GM19023 (cell line): ENCODE measurements at regions not wholly inside any gene's neighbourhood (a gene's known extent, or its start where the extent isn't known, plus 50 kb on each side); places are given as distances from the start of the nearest gene placed in this dataset.
"Not testable (repeated sequence)": the region's sequence is repeated elsewhere in the genome, so short reads cannot be mapped to it uniquely, and the experiment has no call there.

ENCODE experiments used
- ATAC-seq: cut with Tn5 transposase; IDR thresholded peaks from one replicate; pipeline ENCODE4 v1.9.1; 2021; ENCODE audit warnings: mild to moderate bottlenecking, moderate library complexity; ENCODE audit not compliant: unreplicated experiment

DNA sequence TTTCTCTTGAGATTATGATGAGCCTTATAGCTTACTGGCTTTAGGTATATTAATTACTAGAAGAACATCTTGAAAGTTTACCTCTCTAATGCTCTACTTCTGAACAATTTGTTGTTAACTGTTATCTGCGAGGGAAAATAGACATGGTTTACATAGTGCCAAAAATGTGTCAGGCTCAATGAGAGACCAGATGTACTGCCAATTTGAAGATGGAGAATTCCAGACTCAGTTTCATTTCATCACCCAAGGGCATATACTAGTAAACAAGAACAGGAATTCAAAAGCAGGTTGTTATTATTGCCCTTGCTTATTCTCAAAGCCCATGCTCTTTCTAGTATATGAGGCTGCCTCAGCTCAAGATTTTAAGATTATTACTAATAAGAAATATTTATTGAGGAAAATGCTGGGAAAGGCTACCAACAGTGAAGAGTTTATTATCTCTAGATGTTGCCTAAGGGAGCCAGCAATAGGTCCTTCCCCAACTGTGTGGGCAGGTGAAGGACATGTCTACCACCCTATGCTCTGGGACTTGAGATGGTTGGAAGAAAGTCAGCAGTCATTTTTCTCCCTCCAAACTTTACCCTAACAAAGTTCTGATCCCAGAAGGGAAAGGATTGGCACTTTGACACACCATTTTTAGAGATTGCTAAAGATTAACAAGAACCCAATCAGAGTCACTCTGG is 792.7 kb downstream of the METTL4 start:
- ATAC-seq: no peak

DNA sequence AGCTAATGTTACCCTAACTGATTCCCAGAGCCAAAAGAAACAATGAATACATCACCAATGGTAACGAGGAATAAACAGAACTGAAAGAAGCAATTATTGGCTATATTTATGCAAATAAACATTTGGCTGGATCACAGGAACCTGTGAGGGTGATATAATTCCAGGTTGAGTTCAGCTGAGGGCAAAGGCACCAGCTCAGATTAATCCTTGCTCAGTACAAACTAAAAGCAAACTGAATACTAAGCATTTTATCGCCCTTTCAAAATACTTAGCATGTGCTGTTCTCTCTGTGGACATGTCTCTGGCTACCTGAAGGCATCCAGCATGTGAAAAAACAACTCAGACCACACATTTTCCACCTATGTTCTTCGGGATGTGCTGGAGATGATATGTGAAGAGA is 791.7 kb downstream of the METTL4 start:
- ATAC-seq: no peak

DNA sequence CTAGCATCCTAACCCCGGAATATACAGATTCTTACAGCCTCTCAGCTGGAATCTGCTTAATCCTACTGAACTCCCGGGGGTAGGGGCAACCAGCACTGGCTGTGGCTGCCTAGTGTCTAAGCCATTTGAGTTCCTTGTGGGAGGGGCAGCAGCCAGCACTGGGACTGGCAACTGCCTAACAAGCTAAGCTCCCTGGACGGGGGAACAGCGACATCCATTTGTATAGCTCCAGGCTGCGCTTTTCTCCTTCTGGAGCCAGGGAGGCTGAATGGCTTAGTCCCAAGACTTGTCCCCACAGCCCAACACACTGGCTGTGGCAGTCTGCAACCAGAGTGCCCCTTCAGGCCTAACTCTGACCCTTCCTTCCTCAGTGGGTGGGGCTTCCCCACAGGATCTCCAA is 787.2 kb downstream of the METTL4 start:
- ATAC-seq: no peak

DNA sequence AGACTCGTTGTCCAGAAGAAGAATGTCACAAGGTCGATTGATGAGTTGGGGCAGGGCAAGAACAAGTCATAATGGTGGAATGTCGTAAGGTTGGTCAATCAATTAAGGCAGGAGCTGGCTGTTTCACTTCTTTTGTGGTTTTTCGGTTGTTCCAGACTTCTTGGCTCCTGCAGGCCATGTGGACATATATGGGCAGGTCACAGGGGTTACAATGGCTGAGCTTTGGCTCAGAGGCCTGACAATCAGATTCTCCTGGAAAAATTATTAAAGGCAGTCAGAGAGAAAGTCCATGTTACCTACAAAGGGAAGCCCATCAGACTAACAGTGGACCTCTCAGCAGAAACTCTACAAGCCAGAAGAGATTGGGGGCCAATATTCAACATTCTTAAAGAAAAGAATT is 785.3 kb downstream of the METTL4 start:
- ATAC-seq: not testable (repeated sequence)

DNA sequence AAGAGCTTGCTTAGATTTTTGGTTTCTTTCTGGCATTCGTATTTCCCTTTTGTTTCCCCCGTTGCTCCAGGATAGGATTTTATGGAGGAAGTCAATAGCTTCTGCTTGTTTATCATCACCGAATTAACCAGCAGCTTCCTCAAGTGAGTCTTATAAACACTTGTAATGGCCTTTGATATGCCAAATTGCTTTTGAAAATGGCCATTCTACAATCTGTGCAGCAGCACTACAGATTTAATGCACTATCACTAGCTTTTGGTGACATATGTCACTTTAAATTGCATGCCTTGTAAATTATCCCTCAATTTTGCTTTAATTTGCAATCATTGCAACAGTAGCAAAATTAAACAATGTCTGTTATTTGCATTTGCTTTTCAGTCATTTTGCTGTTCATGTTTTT is 774.7 kb downstream of the METTL4 start:
- no peak for ATAC-seq

DNA sequence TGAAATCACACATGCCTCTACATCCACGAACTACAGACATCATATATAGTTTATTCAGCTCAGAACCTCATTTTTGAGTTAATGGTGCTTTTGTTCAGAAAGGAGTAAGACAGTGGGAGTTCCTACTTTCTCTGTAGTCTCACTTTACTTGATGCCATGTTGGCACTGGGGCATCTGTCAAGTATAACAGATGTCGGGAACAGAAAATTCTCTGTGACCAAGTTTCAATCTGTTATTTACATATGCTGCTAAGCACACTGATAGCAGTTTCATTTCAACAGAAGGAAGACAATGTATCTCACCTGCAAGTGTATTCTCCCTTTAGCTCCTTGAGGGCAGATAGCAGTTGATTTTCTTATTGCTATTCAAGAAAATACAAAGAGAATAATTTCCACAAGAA is 774.1 kb downstream of the METTL4 start:
- ATAC-seq: no peak

DNA sequence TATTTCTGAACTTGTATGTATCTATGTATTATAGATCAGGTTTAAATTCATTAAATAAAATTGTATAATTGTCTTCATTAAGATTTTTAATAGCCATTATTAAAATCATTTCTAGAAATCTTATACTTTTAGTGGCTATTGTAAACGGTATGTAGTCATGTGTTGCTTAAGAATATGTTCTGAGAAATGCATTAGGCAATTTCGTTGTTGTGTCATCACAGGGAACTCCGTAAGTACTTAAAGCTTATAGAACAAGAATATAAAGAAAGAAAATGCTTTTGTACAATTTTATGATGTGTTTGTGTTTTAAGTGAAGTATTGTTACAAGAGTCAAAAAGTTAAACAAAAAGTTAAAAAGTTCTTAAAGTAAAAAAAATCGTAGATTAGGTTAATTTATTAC is 765.8 kb downstream of the METTL4 start:
- no peak for ATAC-seq

DNA sequence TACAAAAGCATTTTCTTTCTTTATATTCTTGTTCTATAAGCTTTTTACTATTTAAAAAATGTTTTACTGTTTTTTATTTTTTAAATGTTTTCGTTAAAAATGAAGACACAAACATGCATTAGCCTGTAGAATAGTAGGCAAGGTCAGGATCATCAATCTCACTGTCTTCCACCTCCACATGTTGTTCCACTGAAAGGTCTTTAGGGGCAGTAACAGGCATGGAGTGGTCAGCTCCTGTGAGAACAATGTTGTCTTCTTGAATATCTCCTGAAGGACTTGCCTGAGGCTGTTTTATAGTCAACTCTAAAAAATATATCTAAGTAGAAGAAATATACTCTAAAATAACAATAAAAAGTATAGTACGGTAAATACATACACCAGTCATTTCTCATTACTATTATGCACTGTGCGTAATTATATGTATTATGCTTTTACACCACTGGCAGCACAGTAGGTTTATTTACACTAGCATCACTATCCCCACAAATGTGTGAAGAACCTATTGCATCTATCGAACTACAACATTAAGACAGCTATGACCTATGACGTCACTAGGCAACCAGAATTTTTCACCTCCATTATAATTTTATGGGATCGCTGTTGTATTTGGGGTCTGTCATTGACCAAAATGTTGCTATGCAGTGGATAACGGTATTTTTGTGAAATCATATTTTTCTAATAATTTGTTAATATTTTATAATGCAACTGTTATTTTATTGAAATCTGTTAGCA is 764.3 kb downstream of the METTL4 start:
- ATAC-seq: no peak

DNA sequence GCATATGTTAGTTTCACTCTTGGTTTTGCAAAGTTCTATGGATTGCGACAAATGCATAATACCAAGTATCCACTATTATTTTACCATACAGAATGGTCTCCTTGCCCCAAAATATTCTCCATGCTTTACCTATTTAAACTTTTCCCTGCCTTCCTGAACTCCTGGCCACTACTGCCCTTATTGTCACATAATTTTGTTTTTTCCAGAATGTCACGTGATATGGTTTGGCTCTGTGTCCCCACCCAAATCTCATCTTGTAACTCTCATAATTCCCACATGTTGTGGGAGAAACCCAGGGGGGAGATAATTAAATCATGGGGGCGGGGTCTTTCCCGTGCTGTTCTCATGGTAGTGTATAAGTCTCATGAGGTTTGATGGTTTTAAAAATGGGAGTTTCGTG is 760.0 kb downstream of the METTL4 start:
- ATAC-seq: no peak

DNA sequence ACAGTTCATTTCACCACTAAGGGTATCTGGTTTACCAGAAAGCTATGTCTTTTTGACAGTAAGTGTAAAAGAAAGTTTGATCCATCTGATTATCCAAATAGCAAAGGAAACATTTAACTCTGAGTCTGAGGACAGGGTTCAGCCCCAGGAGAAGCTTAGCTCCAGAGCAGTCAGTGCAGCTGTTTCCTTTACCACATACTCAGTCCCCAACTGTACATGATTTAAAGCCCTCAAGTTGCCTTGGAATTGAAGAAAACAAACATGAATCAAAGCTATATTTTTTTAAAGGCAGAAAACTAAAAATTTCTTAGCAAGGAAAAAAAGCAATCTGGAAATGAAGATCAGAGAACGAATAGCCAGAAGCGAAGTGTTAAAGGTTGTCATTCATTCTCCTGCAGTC is 746.0 kb downstream of the METTL4 start:
- ATAC-seq: no peak

DNA sequence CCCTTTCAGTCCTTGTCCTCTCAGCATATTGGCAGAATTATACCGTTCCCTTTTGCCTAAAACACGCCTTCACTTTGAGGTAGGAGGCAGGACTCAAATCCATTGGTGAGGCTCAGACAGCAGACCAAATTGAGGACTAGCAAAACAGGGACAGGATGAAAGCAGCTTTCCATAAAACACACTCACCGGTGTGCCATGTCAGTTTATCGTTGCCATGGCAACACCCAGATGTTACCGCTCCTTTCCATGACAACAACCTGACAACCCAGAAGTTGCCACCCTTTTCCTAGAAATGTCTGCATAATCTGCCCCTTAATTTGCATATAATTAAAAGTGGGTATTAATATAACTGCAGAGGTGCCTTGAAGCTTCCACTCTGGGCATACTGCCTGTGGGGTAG is 730.4 kb downstream of the METTL4 start:
- ATAC-seq: no peak

DNA sequence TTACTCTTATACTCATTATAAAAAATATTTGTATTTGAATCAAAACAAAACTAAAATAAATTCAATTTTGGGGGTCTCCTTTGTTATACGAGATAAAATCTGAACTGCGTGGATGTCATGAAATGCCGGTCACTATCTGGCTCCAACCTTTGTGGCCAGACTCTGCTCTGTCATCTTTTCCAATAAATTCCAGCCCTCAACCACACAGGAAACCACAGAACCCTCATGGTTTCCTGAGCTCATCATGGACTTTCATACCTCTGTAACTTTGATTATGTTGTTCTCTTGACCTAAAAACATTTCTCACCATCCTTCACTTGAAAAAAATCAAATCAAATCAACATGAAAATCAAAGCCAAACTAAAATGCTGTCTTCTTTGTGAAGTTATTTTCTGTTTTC is 724.7 kb downstream of the METTL4 start:
- no peak for ATAC-seq

DNA sequence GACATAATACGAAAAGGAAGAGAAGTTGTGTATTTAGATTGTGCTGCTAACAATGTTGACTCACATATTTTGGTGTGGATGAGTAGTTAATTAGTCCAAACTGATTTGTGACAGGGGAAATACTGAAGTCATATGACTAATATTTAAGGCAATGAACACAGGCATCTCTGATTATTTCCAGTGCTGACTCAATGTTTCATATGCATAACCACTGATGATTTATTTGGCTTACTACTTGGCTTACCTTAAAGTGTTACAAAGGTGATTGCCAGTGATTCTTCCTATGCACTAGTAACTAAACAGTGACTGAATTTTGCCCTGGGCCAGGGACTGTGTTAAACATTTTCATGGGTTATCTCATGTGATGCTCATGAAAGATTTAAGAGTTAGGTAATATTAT is 722.6 kb downstream of the METTL4 start:
- no peak for ATAC-seq

DNA sequence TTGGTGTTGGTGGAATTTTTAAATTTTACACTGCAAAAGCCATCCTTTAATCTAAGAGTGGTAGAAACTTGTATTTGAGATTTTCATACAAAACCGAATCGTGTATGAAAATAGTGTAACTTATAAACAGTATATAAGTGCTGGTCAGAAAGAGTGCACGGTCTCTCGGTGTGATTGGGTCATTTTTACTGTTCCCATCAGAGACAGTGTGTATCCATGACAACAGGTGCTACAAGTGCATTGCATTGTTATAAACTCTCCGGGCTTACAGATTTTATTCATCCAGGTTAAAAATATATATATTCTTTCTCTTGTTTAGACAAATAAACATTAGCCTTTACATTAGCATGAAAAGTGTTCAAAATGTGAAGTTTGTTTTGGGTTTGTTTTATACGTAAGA is 721.9 kb downstream of the METTL4 start:
- ATAC-seq: no peak

DNA sequence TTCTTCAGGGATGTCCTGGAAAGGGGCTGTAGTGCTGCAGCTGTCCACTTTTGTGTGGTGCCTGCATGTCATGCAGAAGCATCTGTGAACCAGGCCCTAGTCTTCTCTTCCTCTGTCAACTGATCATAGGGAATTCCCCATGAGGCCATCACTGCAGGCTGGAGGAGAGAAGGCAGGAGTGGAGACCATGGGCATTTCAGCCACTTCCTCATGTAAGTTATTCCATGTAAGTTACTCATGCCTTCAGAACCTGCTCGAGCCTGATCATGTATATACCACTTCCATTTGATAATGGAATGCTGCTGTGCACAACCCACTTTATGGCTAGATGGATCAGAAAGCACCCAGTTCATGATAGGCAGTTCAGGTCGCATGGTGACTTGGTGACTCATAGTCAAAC is 714.0 kb downstream of the METTL4 start:
- ATAC-seq: not testable (repeated sequence)

DNA sequence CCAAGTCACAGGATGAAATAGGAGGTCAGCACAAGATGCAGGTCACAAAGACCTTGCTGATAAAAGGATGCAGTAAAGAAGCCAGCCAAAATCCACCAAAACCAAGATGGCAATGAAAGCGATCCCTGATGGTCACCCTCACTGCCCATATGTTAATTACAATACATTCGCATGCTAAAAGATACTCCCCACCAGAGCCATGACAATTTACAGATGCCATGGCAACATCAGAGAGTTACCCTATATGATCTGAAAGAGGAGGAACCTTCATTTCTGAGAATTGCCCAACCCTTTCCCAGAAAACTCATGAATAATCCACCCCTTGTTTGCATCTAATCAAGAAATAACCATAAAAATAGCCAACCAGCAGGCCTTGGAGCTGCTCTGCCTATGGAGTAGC is 709.8 kb downstream of the METTL4 start:
- no peak for ATAC-seq

DNA sequence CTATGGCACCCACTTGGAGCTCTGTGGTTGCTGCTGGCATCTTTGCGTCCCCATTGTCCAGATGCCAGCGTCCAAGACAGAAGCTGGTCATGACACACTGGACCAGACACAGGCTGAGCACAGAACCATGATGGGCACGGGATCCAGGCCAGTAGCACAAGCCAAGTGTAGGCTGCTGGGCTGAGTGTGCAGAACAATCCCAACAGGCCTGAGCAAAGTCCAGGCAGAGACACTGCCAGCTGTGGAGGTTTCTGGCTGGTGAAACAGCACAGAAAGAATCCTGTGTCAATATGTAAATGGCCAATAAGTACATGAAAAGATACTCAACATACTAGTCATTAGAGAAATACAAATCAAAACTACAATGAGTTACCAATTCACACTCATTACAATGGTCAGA is 705.4 kb downstream of the METTL4 start:
- ATAC-seq: no peak

DNA sequence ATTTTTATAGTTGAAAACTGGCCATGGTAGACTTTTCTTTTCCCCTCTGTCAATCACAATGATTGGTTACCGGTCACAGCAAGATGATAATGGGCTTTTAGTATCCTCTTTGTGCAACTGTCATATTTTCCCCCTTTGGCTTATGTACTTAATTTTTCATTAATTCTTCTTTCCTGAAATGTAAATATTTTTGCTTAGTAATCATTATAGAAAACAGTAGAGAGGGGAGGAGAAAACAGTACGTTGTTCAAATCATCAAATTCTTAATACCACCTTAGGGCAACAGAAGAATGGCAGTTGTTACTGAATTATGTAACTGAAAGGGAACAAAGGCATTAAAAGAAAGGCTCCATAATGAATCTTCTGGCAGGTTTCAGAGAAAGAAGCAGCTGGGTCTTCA is 699.0 kb downstream of the METTL4 start:
- ATAC-seq: no peak

DNA sequence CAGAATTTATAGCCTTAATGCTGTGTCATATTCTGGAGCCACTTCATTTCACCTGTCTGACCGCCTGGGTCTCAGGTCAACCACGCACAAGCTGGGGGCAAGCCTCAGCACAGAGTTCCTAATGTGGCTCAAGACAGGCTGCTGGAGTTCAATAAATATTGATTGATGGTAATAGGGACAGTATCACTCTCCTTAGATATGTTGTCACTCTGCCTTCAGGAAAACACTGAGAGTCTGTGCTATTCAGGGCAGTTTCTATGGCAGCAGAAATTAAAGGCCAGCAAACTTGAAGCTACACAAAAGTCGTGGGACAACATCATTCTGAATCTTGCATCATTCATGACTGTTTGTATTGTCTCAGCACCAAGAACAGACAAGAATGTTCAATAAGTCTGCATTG is 696.1 kb downstream of the METTL4 start:
- no peak for ATAC-seq

DNA sequence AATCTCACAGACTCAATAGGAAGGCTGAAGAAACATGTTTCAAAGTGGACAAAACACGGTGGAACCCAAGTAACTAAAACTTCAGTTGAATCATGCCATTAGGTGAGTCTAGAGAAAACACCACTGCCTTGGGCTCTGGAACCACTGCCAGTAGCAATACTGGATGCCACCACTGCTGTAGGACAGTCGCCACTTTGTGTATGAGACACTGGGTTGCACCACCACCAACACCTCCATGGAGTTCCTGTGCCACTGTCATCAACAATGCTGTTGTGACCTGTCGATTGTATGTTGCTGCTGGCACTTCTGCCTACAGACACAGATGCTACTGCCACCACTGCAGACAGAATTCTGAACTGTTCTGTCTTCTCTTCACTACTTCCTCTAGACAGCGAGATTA is 686.7 kb downstream of the METTL4 start:
- no peak for ATAC-seq

DNA sequence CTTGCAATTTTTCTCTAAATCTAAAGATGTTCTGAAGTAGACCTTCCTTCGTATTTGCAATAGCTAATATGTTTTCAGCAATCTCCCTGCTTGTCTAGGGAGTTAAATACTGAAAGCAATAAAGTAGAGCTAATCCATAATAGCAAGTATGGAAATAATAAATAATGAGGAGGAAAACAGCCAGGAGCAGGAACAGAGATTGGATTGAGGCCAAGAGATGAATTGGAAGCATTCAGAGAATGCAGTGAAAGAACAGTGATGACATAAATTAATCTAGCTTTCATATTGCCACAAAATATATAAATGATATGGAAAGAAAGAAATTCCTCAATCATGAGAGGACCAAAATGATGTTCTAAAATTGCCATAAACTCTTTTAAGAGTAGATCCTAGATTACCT is 679.7 kb downstream of the METTL4 start:
- ATAC-seq: no peak

DNA sequence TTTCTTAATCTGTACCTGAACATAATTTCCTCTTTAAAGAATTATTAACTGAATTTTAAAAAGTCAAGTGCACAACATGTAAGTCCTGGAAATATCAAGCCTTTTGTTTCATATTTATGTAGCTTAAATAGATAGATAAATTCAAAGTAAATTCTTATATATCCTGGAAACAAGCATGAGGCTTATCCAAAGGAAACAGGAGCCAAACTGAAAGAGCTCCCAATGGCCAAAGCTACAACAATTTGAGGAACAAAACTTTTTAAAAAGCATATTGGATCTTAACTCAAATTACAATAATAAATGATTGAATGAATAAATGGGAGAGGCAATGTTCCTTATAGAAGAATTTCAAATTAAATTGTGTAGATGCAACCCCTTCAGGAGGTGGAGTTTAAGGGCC is 679.1 kb downstream of the METTL4 start:
- ATAC-seq: no peak
